BJ (cell line): ENCODE measurements at regions not wholly inside any gene's neighbourhood (a gene's known extent, or its start where the extent isn't known, plus 50 kb on each side); places are given as distances from the start of the nearest gene placed in this dataset.
"Not testable (repeated sequence)": the region's sequence is repeated elsewhere in the genome, so short reads cannot be mapped to it uniquely, and the experiment has no call there.

ENCODE experiments used
- CTCF ChIA-PET: fragments of 350-600 bp; formaldehyde crosslinking; extraction: SDS; loops from one replicate; lab custom pipeline; 2021; ENCODE audit warnings: antibody characterized with exemption, inconsistent platforms; lab: Yijun Ruan, JAX
- POLR2A ChIA-PET: fragments of 300-600 bp; sonication (Branson Sonifier 250); formaldehyde crosslinking; extraction: SDS; loops from one replicate; lab custom pipeline; 2021; ENCODE audit warnings: antibody characterized with exemption; lab: Charles Lee
- DNase-seq: peaks from one replicate; pipeline ENCODE4 v3.0.0-alpha.2; 2011; ENCODE audit warnings: low read depth
- H3K27me3 ChIP-seq: 2 replicates; pipeline ENCODE4 v1.6.0; 2011; ENCODE audit warnings: low read length; ENCODE audit not compliant: control insufficient read depth, insufficient read depth
- H3K36me3 ChIP-seq: 2 replicates; pipeline ENCODE4 v1.5.1; 2011; ENCODE audit warnings: low read length; ENCODE audit not compliant: control insufficient read depth, insufficient read depth
- H3K4me3 ChIP-seq: 2 replicates; pipeline ENCODE4 v1.5.1; 2011; ENCODE audit warnings: low read depth, mild to moderate bottlenecking, control low read depth, low read length

DNA sequence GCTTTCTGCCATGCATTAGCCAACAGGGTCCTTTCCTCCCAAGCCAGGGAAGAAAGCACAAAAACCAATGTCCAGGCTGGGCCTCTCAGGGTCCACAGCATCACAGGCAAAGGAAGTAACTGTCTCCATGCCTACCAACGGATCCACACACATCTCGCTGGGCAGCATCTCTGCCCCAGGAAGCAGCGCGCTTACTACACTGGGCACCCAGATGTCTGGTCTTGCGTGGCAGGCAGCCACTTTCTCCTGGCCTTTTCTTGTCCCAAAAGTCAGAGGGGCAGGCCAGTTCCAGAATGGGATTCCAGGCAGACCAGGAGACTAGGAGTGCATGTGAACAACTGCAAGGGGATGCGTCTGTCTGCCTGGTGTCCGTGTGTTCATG is 153.3 kb upstream of the PLGLB2 start:
- CTCF ChIA-PET, H3K36me3 ChIP-seq, H3K27me3 ChIP-seq, DNase-seq, POLR2A ChIA-PET, H3K4me3 ChIP-seq: not testable (repeated sequence)

- H3K4me3 ChIP-seq, CTCF ChIA-PET, H3K36me3 ChIP-seq, DNase-seq, POLR2A ChIA-PET, H3K27me3 ChIP-seq: not testable (repeated sequence)
Measured at GRCh38 chr2:87595017-87595416, 152.9 kb upstream of the PLGLB2 start.

GRCh38 chr2:87600961-87601360 is 146.9 kb upstream of the PLGLB2 start:
- H3K4me3 ChIP-seq, CTCF ChIA-PET, H3K36me3 ChIP-seq, H3K27me3 ChIP-seq, DNase-seq, POLR2A ChIA-PET: not testable (repeated sequence)

GRCh38 chr2:87602118-87602517 is 145.8 kb upstream of the PLGLB2 start:
- CTCF ChIA-PET, H3K36me3 ChIP-seq, DNase-seq, POLR2A ChIA-PET, H3K27me3 ChIP-seq, H3K4me3 ChIP-seq: not testable (repeated sequence)

GRCh38 chr2:87602728-87603127 is 145.2 kb upstream of the PLGLB2 start:
- H3K36me3 ChIP-seq, POLR2A ChIA-PET, CTCF ChIA-PET, H3K4me3 ChIP-seq, H3K27me3 ChIP-seq, DNase-seq: not testable (repeated sequence)

- POLR2A ChIA-PET, H3K4me3 ChIP-seq, H3K36me3 ChIP-seq, CTCF ChIA-PET, DNase-seq, H3K27me3 ChIP-seq: not testable (repeated sequence)
Measured at GRCh38 chr2:87603418-87604278, 144.2 kb upstream of the PLGLB2 start.

- DNase-seq, H3K4me3 ChIP-seq, H3K36me3 ChIP-seq, CTCF ChIA-PET, H3K27me3 ChIP-seq, POLR2A ChIA-PET: not testable (repeated sequence)
Measured at GRCh38 chr2:87604279-87604818, 143.5 kb upstream of the PLGLB2 start.

DNA sequence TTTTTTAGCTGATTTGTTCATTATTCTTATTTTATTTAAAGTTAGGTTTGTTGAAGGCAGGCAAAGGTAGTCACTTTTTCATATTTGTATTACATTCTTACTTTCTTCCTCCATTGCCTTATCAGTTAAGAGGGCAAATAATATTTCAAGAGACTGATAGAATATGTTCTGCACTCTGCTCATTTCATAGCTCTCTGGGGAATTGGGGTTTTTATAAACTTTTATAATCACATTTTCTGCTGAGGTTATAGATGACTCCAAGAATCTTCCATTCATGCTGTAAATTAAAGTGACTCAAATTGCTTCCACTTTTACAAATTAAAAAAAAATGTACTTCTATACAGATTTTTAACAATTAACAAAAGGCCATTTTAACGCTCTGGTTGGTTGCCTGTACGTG is 142.9 kb upstream of the PLGLB2 start:
- H3K4me3 ChIP-seq, DNase-seq, H3K27me3 ChIP-seq, POLR2A ChIA-PET, H3K36me3 ChIP-seq, CTCF ChIA-PET: not testable (repeated sequence)

DNA sequence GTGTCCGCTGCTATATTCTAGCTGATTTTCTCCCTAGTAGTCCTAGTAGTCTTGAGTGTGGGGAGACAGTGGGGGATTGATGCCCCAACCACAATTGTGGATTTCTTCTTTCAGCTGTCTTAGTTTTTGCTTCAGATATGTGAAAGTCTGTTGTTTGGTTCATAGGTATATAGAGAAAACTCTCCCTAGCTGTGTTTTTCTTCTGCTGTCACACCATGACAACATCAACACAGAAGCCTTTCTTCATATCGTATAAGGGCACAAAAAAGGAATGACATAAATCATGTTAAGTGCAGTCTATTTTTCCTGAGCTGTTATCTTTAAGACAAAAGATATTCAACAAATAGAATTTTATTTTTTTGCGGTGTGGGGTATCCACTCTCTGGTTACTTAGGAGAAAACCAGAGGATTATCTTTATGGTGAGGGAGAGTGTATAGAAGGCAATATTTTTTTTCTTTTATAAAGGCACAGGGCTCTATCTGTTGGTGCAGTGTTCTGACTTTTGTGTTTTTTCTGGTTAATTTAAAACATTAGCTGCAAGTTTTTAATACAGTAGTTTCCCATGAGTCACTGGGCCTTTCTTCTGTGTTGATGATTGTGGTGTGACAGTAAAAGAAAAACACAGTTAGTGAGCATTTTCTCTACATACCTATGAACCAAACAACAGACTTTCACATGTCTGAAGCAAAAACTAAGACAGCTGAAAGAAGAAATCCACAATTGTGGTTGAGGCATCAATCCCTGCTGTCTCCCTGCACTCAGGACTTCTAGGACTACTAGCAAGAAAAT is 139.3 kb upstream of the PLGLB2 start:
- H3K4me3 ChIP-seq, CTCF ChIA-PET, H3K27me3 ChIP-seq, DNase-seq, H3K36me3 ChIP-seq, POLR2A ChIA-PET: not testable (repeated sequence)

GRCh38 chr2:87610974-87611373 is 136.9 kb upstream of the PLGLB2 start:
- POLR2A ChIA-PET, H3K4me3 ChIP-seq, H3K27me3 ChIP-seq, DNase-seq, H3K36me3 ChIP-seq, CTCF ChIA-PET: not testable (repeated sequence)

DNA sequence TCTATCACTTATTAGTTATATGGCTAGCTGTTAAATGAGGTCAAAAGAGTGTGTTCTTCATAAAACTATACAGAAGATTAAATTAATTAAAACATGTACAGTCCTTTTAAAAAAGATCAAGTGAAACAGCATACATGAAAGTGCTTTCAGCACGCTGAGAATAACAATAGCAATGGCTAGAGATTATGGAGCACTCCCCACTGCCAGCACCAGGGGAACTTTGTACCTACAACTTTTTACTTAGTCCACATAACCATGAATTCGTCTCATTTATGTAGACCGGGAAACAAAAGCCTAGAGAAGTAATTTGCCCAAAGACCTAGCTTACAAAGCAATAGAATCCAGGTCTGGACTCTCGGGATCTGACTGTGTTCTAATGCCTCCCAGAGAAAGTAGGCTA is 136.5 kb upstream of the PLGLB2 start:
- H3K27me3 ChIP-seq, POLR2A ChIA-PET, H3K4me3 ChIP-seq, H3K36me3 ChIP-seq, DNase-seq, CTCF ChIA-PET: not testable (repeated sequence)

DNA sequence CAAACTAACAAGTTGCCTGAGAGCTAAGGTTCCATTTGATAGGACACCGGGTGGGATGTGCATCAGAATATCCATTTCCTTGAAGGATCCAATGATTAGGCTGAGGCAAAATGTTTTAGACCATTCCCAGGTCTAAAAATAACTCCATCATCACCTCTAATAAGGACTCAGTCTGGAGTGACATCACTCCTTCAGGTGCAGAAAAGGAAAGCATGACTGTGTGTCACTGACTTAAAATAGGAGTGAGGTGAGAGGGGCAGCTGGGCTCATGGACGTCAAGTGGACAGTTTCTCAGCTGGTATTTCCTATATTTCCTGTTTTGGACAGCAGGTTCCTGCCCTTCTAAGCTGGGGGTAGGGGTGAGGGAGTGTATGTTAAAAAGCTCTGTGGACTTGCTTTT is 135.9 kb upstream of the PLGLB2 start:
- H3K27me3 ChIP-seq, POLR2A ChIA-PET, H3K36me3 ChIP-seq, CTCF ChIA-PET, H3K4me3 ChIP-seq, DNase-seq: not testable (repeated sequence)
